Neural cell (in vitro differentiated cells): ENCODE measurements at regions not wholly inside any gene's neighbourhood (a gene's known extent, or its start where the extent isn't known, plus 50 kb on each side); places are given as distances from the start of the nearest gene placed in this dataset.

ENCODE experiments used
- CTCF ChIP-seq: fragments of 450-650 bp; IDR thresholded peaks from 2 replicates; pipeline ENCODE4 v1.5.1; 2014; ENCODE audit warnings: antibody characterized with exemption, mild to moderate bottlenecking, moderate library complexity; ENCODE audit not compliant: poor library complexity, severe bottlenecking
- EP300 ChIP-seq: fragments of 450-650 bp; conservative IDR thresholded peaks from 2 replicates; pipeline ENCODE4 v1.6.1; 2014; ENCODE audit warnings: antibody characterized with exemption, mild to moderate bottlenecking, moderate library complexity; ENCODE audit not compliant: poor library complexity, severe bottlenecking
- EZH2 ChIP-seq: fragments of 200-600, 300-800 bp; shearing (Covaris generic), sonication (generic); IDR thresholded peaks from 2 replicates; pipeline ENCODE4 v1.6.1; 2014; ENCODE audit warnings: antibody characterized with exemption, low read length, borderline replicate concordance, mild to moderate bottlenecking; ENCODE audit not compliant: insufficient read depth, poor library complexity, severe bottlenecking
- POLR2AphosphoS5 ChIP-seq: IDR thresholded peaks from 2 replicates; pipeline ENCODE4 v1.6.1; 2012
- RAD21 ChIP-seq: fragments of 450-650 bp; conservative IDR thresholded peaks from 2 replicates; pipeline ENCODE4 v1.6.1; 2014; ENCODE audit warnings: antibody characterized with exemption, mild to moderate bottlenecking, moderate library complexity
- REST ChIP-seq: IDR thresholded peaks from 2 replicates; pipeline ENCODE4 v1.6.1; 2012; ENCODE audit warnings: borderline replicate concordance
- TAF1 ChIP-seq: IDR thresholded peaks from 2 replicates; pipeline ENCODE4 v1.6.1; 2012; ENCODE audit warnings: low read depth

- TF ChIP-seq CTCF = no peak
- no peak for TF ChIP-seq POLR2AphosphoS5
- no peak for TF ChIP-seq REST
- no peak for TF ChIP-seq EZH2
- no peak for TF ChIP-seq TAF1
- no peak for TF ChIP-seq EP300
- no peak for TF ChIP-seq RAD21
Observed at GRCh38 chr7:18290865-18291264, 204.7 kb upstream of the HDAC9 start.
